Liver (tissue), 3 donors: ENCODE measurements at regions not wholly inside any gene's neighbourhood (a gene's known extent, or its start where the extent isn't known, plus 50 kb on each side); places are given as distances from the start of the nearest gene placed in this dataset.
"Not testable (repeated sequence)": the region's sequence is repeated elsewhere in the genome, so short reads cannot be mapped to it uniquely, and the experiment has no call there.

ENCODE experiments used
- ATF3 ChIP-seq: IDR thresholded peaks from 2 replicates; pipeline ENCODE4 v1.6.1; 2016; ENCODE audit warnings: antibody characterized with exemption
- CTCF ChIP-seq: fragments of 150-350 bp; IDR thresholded peaks from 2 replicates; pipeline ENCODE4 v1.5.1; 2017; ENCODE audit warnings: improper control_type of control experiment, low read depth, low read length; ENCODE audit not compliant: missing input control
- EGR1 ChIP-seq, 2 donors: IDR thresholded peaks; 2 replicates each; pipeline ENCODE4 v1.6.1; 2016 to 2018; ENCODE audit warnings: antibody characterized with exemption in 2 of 2, low read depth in 2 of 2
- FOXA1 ChIP-seq: IDR thresholded peaks from 2 replicates; pipeline ENCODE4 v1.6.1; 2016; ENCODE audit warnings: antibody characterized with exemption
- GABPA ChIP-seq, 2 donors: IDR thresholded peaks in 1 of 2; conservative IDR thresholded peaks in 1 of 2; 2 replicates each; pipeline ENCODE4 v1.6.1; 2016; ENCODE audit warnings: antibody characterized with exemption in 2 of 2, mild to moderate bottlenecking in 1 of 2, moderate library complexity in 1 of 2
- HNF4A ChIP-seq, 2 donors: conservative IDR thresholded peaks; 2 replicates each; pipeline ENCODE4 v1.6.1; 2016; ENCODE audit warnings: antibody characterized with exemption in 2 of 2, mild to moderate bottlenecking in 2 of 2
- JUND ChIP-seq, 2 donors: IDR thresholded peaks; 2 replicates each; pipeline ENCODE4 v1.6.1; 2016; ENCODE audit warnings: antibody characterized with exemption in 2 of 2
- MAX ChIP-seq: IDR thresholded peaks from 2 replicates; pipeline ENCODE4 v1.6.1; 2016; ENCODE audit warnings: antibody characterized with exemption
- NR2F2 ChIP-seq: IDR thresholded peaks from 2 replicates; pipeline ENCODE4 v1.6.1; 2016; ENCODE audit warnings: antibody characterized with exemption
- REST ChIP-seq: IDR thresholded peaks from 2 replicates; pipeline ENCODE4 v1.6.1; 2016; ENCODE audit warnings: antibody characterized with exemption, mild to moderate bottlenecking
- SP1 ChIP-seq: IDR thresholded peaks from 2 replicates; pipeline ENCODE4 v1.6.1; 2018; ENCODE audit warnings: antibody characterized with exemption, mild to moderate bottlenecking
- TAF1 ChIP-seq: conservative IDR thresholded peaks from 2 replicates; pipeline ENCODE4 v1.6.1; 2016; ENCODE audit warnings: antibody characterized with exemption, mild to moderate bottlenecking
- ZBTB33 ChIP-seq: IDR thresholded peaks from 2 replicates; pipeline ENCODE4 v1.6.1; 2016; ENCODE audit warnings: antibody characterized with exemption
- donor health status: healthy.
- donor health status: healthy.

GRCh38 chr16:29228664-29229611, 177.6 kb downstream of the NPIPB11 start:
- TF ChIP-seq REST; ZBTB33; GABPA (IDR thresholded peaks at IDR 0.05 in 1 of 2, conservative IDR thresholded peaks at IDR 0.05 in 1 of 2); ATF3; FOXA1; NR2F2; TAF1: not testable (repeated sequence)
- TF ChIP-seq CTCF (peak; percentile 16), MAX (peak; percentile 75), SP1 (peak; percentile 81), HNF4A (conservative IDR thresholded peaks at IDR 0.05) (peak; percentile 79 to 83), JUND (IDR thresholded peaks at IDR 0.05) (peak in 1 of 2 donors; percentile 43), EGR1 (IDR thresholded peaks at IDR 0.05; ENCODE audit: low read depth in 2 of 2) (peak in 1 of 2 donors; percentile 11)
